Ovary (tissue), 7 donors: ENCODE measurements at regions not wholly inside any gene's neighbourhood (a gene's known extent, or its start where the extent isn't known, plus 50 kb on each side); places are given as distances from the start of the nearest gene placed in this dataset.

Source experiments
- DNase-seq, 5 donors: peaks; one replicate each; pipeline ENCODE4 v3.0.0-alpha.2; 2019 to 2020
- H3K27ac ChIP-seq, 2 donors: fragments of 200-600 bp; one replicate each; pipeline versions ENCODE4 v1.5.1 to v1.8.0; 2019 to 2022
- H3K27me3 ChIP-seq: fragments of 200-600 bp; one replicate; pipeline ENCODE4 v1.8.0; 2022
- H3K36me3 ChIP-seq: fragments of 200-600 bp; sonication (generic); one replicate; pipeline ENCODE4 v1.5.1; 2019
- H3K4me1 ChIP-seq: one replicate; pipeline ENCODE4 v1.8.1; 2013; ENCODE audit warnings: mild to moderate bottlenecking, moderate library complexity; ENCODE audit not compliant: insufficient read depth
- H3K4me3 ChIP-seq: fragments of 200-600 bp; sonication (generic); one replicate; pipeline ENCODE4 v1.5.1; 2017
- H3K9me3 ChIP-seq, 2 donors: fragments of 200-600 bp in 1 of 2; sonication (generic) in 1 of 2; one replicate each; pipeline versions ENCODE4 v1.5.1 to v1.8.1; 2013 to 2019; ENCODE audit warnings: mild to moderate bottlenecking in 1 of 2, moderate library complexity in 1 of 2
- EP300 ChIP-seq: sonication (generic); formaldehyde crosslinking; IDR thresholded peaks from one replicate; pipeline ENCODE4 v1.6.1; 2017; ENCODE audit warnings: antibody characterized with exemption
- POLR2A ChIP-seq: fragments of 450-650 bp; IDR thresholded peaks from one replicate; pipeline ENCODE4 v1.6.1; 2017; ENCODE audit warnings: antibody characterized with exemption, mild to moderate bottlenecking, moderate library complexity
- WGBS, 3 donors: extraction: QIAGEN DNeasy Blood & Tissue Kit in 1 of 3; methylation state at CpG; one replicate each; pipeline versions ENCODE4 v1.1.5 to v1.1.7; 2013 to 2017; 5-methylcytosine and 5-hydroxymethylcytosine counted together
- intact Hi-C, 4 donors: fragments of 100-400 bp; cut with DNase I; formaldehyde crosslinking; loops; one replicate each; pipeline versions ENCODE4 v1.11.0 to v1.15.1; 2022 to 2023
- TF ChIP-seq, protein P1 (sequence below), 3 donors: fragments of 450-650 bp in 2 of 3; fragments of 200-600 bp in 1 of 3; IDR thresholded peaks; one replicate each; pipeline versions ENCODE4 v1.5.1 to v1.8.0; 2016 to 2022; ENCODE audit warnings: antibody characterized with exemption in 3 of 3, mild to moderate bottlenecking in 1 of 3
- donor health status: DM: no; HTN: no; CAD: no; lungs with moderate emphysema.
- donor health status: DM: no; HTN: no; CAD: no.
- donor health status: Bipolar disorder and iron deficiency.
- donor health status: DM: no; HTN: no; CAD: no.
- donor health status: DM: yes; HTN: yes; CAD: no.

DNA sequence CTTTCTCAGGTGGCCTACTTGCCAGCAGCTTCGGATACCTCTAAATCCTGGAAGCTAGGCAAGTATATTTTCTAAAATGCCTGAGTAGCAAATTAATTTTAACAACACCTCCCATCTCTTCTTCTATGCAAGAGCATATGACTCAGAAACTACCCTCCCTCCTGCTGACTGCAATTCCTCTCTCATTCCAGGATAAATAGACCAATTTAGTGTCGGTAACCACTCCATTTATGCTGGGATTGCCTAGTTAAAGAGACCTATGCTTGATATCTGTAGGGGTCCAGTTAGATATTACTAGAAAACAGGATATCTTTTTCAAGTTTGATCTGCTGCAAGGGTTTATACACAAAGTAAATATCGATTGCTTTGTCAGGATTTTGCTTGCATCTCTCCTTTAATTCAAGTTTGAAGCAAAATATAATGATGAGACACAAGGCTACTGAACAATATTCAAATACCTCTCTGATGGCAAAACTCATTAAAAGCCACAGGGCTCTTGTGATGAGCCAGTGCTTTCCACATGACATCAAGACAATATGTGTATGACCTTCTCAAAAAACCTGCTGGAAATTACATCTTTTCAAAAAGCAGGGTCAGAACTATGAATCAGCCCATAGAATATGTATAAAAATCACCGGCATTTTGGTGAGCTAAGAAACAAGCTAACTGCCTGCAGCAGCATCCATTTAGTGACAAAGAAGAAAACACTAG lies 491.6 kb upstream of the NECTIN3 start:
- H3K27me3 ChIP-seq: no peaks in the 10 kb centered on the region
- intact Hi-C loops: no loop called here
- TF ChIP-seq, protein P1, sequence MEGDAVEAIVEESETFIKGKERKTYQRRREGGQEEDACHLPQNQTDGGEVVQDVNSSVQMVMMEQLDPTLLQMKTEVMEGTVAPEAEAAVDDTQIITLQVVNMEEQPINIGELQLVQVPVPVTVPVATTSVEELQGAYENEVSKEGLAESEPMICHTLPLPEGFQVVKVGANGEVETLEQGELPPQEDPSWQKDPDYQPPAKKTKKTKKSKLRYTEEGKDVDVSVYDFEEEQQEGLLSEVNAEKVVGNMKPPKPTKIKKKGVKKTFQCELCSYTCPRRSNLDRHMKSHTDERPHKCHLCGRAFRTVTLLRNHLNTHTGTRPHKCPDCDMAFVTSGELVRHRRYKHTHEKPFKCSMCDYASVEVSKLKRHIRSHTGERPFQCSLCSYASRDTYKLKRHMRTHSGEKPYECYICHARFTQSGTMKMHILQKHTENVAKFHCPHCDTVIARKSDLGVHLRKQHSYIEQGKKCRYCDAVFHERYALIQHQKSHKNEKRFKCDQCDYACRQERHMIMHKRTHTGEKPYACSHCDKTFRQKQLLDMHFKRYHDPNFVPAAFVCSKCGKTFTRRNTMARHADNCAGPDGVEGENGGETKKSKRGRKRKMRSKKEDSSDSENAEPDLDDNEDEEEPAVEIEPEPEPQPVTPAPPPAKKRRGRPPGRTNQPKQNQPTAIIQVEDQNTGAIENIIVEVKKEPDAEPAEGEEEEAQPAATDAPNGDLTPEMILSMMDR (IDR thresholded peaks at IDR 0.05): no peak
- TF ChIP-seq POLR2A (no peak), EP300 (no peak)

DNA sequence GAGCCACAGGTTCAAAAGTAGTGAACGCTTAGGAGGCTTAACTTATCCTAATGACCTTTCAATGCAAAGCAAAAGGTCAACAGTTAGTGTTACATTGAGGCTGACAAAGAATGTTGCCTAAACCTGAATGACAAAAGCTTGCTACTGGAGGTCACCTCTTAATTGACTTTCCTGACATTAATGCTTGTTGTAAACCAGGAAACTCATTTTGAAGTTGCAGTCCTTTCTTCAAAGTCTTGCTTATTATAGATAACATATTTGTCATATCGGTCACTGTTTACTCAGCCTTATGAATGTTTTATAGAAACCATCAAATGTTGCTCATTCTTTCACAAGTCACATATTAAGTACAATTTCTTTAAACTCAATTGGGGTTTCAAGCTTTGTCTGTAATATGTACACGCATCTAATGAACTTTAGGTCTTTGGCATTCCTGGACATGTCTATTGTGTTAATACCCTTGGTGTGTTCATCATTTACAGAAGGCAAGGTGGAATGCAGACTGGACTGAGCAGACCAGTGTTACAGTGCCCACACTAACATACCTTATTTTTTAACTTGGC lies 488.2 kb upstream of the NECTIN3 start:
- H3K4me3 ChIP-seq: no peak overlapping the region
- TF ChIP-seq POLR2A: no peak
- no peak for TF ChIP-seq EP300
- TF ChIP-seq, protein P1 (IDR thresholded peaks at IDR 0.05): no peak
- WGBS, 3 donors: 67 to 74% (median 71%) methylated on average over 3 of the region's 3 CpGs
- H3K27me3 ChIP-seq: no peaks in the 10 kb centered on the region
- no peaks in the 10 kb centered on the region for H3K4me1 ChIP-seq
- no peaks in the 10 kb centered on the region for H3K36me3 ChIP-seq
- H3K9me3 ChIP-seq: no peaks in the 10 kb centered on the region
- DNase-seq: no peak
- intact Hi-C loops: no loop called here
- H3K27ac ChIP-seq: no peak overlapping the region

More for the DNA sequence above, 491.6 kb upstream of the NECTIN3 start:
- no peak overlapping the region for H3K4me3 ChIP-seq
- 81 to 86% (median 82%) methylated on average over 4 of the region's 4 CpGs for WGBS, 3 donors
- no peaks in the 10 kb centered on the region for H3K36me3 ChIP-seq
- H3K4me1 ChIP-seq: no peaks in the 10 kb centered on the region
- H3K27ac ChIP-seq: no peak overlapping the region
- no peaks in the 10 kb centered on the region for H3K9me3 ChIP-seq
- DNase-seq: no peak

DNA sequence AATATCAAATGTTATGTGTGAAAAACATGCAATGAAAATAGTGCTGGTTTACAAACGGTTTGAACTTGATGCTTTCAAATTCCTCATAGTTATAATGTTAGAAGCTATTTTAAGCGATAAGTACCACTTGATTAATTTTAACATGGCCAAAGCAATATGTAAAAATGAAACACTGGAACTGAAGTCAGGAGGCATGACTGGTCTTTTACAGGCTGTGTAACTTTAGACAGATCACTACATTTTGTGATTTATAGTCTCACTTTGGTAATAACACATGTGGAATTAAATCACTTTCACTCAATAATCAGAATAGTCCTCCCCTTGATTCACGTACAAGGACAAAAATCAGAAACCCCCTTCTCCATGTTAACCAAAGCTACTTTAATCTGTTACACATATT lies 482.7 kb upstream of the NECTIN3 start:
- H3K36me3 ChIP-seq: no peaks in the 10 kb centered on the region
- intact Hi-C loops: no loop called here
- DNase-seq: no peak
- WGBS, 3 donors: 28 to 49% (median 30%) methylated on average over 3 of the region's 3 CpGs
- no peak overlapping the region for H3K27ac ChIP-seq
- no peaks in the 10 kb centered on the region for H3K4me1 ChIP-seq
- H3K4me3 ChIP-seq: no peak overlapping the region
- H3K9me3 ChIP-seq: no peaks in the 10 kb centered on the region
- no peak for TF ChIP-seq POLR2A
- no peaks in the 10 kb centered on the region for H3K27me3 ChIP-seq

DNA sequence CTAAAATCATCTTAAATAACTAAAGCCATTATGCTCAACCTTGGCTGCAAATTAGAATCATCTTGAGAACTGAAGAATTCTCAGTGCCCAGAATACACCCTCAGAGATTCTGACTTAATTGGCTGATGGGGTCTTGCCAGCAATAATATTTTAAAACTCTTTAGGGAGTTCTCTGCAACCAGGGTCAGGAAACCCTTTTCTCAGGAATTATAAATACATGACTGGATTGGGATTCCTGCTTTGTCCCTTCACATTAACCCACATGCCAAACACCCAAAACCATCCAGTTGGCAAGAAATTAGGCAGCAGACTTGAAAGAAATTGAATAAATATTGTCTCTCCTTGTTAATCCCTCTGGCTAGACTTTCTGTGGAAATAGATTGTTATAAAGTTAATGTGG lies 482.3 kb upstream of the NECTIN3 start:
- TF ChIP-seq POLR2A (no peak), EP300 (no peak)
- TF ChIP-seq, protein P1 (IDR thresholded peaks at IDR 0.05): no peak
- Histone ChIP-seq H3K27me3 (no peaks in the 10 kb centered on the region), H3K4me3 (no peak overlapping the region), H3K27ac (no peak overlapping the region), H3K36me3 (no peaks in the 10 kb centered on the region), H3K9me3 (no peaks in the 10 kb centered on the region), H3K4me1 (no peaks in the 10 kb centered on the region)
- DNase-seq: no peak
- intact Hi-C loops: no loop called here

DNA sequence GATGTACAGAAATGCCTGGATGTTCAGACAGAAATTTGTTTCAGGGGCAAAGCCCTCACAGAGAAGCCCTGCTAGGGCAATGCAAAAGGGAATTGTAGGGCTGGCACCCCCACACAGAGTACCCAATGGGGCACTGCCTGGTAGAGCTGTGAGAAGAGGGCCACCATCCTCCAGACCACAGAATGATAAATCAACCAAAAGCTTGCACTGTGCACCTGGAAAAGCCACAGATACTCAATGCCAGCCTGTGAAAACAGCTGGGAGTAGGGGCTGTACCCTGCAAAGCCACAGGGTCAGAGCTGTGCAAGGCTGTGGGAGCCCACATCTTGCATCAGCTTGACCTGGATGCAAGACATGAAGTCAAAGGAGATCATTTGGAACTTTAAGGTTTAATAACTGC lies 477.9 kb upstream of the NECTIN3 start:
- Histone ChIP-seq H3K4me1 (no peaks in the 10 kb centered on the region), H3K36me3 (no peaks in the 10 kb centered on the region), H3K27ac (no peak overlapping the region), H3K27me3 (no peaks in the 10 kb centered on the region), H3K9me3 (no peaks in the 10 kb centered on the region), H3K4me3 (no peak overlapping the region)
- intact Hi-C loops: no loop called here
- TF ChIP-seq POLR2A (no peak), EP300 (no peak)
- TF ChIP-seq, protein P1 (IDR thresholded peaks at IDR 0.05): no peak
- DNase-seq: no peak
